Erythroblast (primary cell): ENCODE measurements at regions not wholly inside any gene's neighbourhood (a gene's known extent, or its start where the extent isn't known, plus 50 kb on each side); places are given as distances from the start of the nearest gene placed in this dataset.
"Not testable (repeated sequence)": the region's sequence is repeated elsewhere in the genome, so short reads cannot be mapped to it uniquely, and the experiment has no call there.

Experiments used
- DNase-seq, 2 experiments: peaks; one replicate each; lab custom pipeline; 2025; lab: John Stamatoyannopoulos, UW
- GATA1 ChIP-seq: IDR thresholded peaks from 2 replicates; pipeline ENCODE4 v1.6.1; 2011; ENCODE audit warnings: low read depth, mild to moderate bottlenecking, control low read depth, low read length, moderate library complexity
- POLR2A ChIP-seq: IDR thresholded peaks from 2 replicates; pipeline ENCODE4 v1.6.1; 2011; ENCODE audit warnings: mild to moderate bottlenecking, low read length

- TF ChIP-seq POLR2A = no peak
- TF ChIP-seq GATA1 = no peak
- no peak for DNase-seq
These were observed 228.0 kb upstream of the GPR149 start for GRCh38 chr3:154658000-154658399.

DNA sequence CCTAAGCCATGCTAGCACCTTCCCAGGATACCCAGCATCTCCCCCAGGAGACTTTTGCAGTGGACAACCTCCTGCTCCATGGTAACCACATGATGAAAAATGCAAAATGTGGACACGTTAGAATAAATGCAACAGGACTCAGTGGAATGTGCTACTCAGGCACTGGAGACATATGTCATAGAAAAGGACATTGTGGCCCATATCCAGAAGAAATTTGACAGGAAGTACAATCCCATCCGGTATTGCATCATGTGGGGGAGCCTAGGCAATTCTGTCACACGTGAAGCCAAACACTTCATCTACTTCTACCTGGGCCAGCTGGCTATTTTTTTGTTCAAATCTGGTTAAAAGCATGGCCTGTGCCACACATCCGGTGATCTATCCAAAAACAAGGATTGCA is 227.2 kb upstream of the GPR149 start:
- no peak for TF ChIP-seq GATA1
- no peak for TF ChIP-seq POLR2A
- no peak for DNase-seq

- DNase-seq = no peak
- TF ChIP-seq POLR2A (no peak), GATA1 (no peak)
These were observed 226.5 kb upstream of the GPR149 start for GRCh38 chr3:154656486-154656885.

DNA sequence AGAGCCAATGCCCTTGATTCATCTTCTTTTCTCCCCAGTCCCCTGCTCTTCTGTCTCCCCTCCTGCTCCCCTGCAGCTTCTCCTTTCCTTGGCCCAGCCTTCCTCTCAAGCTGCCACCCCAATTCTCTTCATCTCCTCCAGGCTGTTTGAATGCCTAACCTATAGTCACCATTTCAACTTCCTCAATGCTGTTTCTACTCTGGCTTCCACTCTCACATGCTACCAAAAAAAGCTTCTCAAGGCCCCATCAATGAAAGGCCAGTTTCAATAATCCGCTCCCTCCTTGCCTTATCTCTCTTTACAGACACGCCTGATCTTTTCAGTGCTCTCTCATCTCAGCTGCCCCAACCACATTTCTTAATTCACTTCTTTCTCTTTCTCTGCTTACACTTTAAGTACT is 212.2 kb upstream of the GPR149 start:
- TF ChIP-seq POLR2A (no peak), GATA1 (no peak)
- peak; percentile 9 to 46 for DNase-seq

- no peak for DNase-seq
- TF ChIP-seq POLR2A = no peak
- TF ChIP-seq GATA1 = no peak
These were observed 195.8 kb upstream of the GPR149 start for GRCh38 chr3:154625756-154626155.

DNA sequence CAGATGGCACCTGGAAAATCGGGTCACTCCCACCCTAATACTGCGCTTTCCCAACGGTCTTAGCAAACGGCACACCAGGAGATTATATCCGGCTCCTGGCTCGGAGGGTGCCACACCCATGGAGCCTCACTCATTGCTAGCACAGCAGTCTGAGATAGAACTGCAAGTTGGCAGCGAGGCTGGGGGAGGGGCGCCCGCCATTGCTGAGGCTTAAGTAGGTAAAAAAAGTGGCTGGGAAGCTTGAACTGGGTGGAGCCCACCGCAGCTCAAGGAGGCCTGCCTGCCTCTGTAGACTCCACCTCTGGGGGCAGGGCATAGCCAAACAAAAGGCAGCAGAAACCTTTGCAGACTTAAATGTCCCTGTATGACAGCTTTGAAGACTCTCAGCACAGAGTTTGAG is 189.6 kb upstream of the GPR149 start:
- not testable (repeated sequence) for DNase-seq

GRCh38 chr3:154616298-154616697 is 186.3 kb upstream of the GPR149 start:
- no peak for DNase-seq
- TF ChIP-seq GATA1 (no peak), POLR2A (no peak)

DNA sequence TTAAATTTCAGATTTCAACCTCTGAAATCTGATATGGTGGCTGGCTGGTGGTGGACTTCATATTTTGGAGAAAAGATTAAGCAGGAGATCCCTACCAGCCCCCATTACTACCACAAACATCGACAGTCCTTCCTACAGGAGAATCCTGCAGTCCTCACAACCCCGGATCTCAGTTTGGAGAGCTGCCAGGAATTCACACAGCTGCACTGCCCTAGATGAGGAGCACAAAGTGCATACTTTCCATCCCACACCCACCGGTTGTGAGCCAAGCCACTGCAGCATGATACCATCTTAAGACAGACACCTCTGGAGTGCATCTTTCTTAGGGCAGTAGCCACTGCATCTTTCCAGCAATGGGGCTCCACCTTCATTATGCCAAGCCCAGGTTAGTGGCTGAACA is 185.5 kb upstream of the GPR149 start:
- no peak for DNase-seq
- no peak for TF ChIP-seq GATA1
- no peak for TF ChIP-seq POLR2A

DNA sequence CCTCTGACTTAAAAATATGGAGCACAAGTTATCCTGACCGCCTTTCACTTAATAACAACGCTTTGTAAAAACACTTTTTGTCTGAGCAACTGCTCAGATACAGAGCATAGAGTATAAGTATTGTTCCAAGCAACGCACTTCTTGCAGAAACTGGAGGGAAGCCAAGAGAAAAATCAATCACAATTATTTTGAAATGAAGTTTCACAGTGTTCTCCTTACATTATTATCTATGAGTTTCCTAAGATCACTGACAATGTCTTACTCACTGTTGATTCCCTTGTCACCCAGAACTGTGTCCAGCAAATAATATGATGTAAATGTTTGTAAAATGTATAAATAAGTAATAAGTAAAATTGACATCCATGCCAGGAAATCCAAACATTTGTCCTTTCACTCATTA is 184.6 kb upstream of the GPR149 start:
- no peak for TF ChIP-seq POLR2A
- TF ChIP-seq GATA1 = no peak

DNA sequence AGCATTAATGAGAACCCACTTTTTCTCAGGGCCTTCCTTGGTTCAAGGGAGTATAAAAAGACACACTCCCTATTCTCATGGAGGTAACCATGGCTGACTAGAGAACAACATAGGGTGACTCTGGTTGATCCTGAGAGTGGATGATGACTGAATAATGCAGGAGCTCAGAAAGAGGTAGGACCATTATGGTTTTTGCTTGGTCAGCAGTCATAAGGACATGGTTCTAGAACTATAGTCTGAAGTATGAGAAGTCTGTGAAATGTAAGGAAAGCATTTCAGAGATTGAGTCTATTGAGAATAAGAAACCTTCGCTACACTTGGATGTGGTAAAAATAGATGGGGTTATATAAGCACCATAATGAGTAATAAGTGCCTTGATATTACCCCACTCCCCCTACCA is 184.1 kb upstream of the GPR149 start:
- no peak for DNase-seq
- TF ChIP-seq GATA1 (no peak), POLR2A (no peak)

More for the DNA sequence above, 184.6 kb upstream of the GPR149 start:
- no peak for DNase-seq

DNA sequence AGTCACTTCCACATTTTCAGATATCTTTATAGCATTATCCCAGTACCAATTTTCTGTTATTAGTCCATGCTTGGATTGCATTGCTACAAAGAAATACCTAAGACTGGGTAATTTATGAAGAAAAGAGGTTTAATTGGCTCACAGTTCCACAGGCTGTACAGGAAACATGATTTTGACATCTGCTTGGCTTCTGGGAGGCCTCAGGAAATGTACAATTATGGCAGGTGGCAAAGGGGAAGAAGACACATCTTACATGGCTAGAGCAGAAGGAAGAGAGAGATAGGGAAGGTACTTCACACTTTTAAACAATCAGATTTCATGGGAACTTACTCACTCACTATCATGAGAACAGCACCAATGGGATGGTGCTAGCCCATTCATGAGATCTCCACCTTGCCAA is 172.3 kb upstream of the GPR149 start:
- DNase-seq = no peak
- no peak for TF ChIP-seq GATA1
- no peak for TF ChIP-seq POLR2A

- no peak for DNase-seq
- no peak for TF ChIP-seq GATA1
- TF ChIP-seq POLR2A = no peak
These were observed 168.2 kb upstream of the GPR149 start for GRCh38 chr3:154598166-154598565.

DNA sequence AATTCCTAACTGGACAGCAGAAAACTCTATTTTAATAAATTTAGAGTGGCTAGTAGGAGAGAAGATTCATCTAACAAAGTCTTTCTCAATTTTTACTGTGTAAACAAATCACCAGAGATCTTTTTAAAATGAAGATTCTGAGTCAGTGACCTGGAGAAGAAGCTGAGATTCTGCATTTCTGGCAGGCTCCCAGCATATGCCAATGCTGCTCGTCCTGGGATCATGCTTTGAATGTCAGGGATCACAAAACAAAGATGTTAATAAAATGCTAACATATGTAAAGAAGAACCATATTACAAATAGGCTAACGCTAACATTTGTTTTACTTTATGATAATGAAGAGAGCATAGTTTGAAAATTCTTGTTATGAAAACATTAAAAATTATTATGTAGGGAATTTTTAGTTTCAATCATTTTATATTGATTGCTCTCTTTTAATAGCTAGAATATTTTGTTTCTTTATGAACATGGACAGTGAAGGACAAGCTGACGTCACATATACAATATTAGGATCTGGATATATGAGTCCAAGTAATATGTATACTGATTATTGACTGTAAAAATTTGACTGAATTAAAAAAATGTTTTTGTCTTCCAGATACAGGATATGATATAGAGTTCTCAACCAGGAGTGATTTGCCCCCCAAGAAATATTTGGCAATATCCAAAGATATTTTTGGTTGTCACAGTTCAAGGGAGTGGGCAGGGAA is 160.8 kb upstream of the GPR149 start:
- no peak for TF ChIP-seq GATA1
- no peak for TF ChIP-seq POLR2A
- no peak for DNase-seq

GRCh38 chr3:154588831-154589230 is 158.8 kb upstream of the GPR149 start:
- no peak for TF ChIP-seq POLR2A
- no peak for TF ChIP-seq GATA1
- DNase-seq = no peak

- TF ChIP-seq POLR2A = no peak
- no peak for TF ChIP-seq GATA1
- no peak for DNase-seq
These were observed 155.0 kb upstream of the GPR149 start for GRCh38 chr3:154584974-154585373.

- DNase-seq = no peak
- TF ChIP-seq POLR2A (no peak), GATA1 (no peak)
These were observed 154.1 kb upstream of the GPR149 start for GRCh38 chr3:154584041-154584440.
